IMR-90 (cell line): ENCODE measurements at regions not wholly inside any gene's neighbourhood (a gene's known extent, or its start where the extent isn't known, plus 50 kb on each side); places are given as distances from the start of the nearest gene placed in this dataset.

Experiments
- ATAC-seq: fragments of 200-7000 bp; cut with Tn5 transposase; 2 replicates; pipeline ENCODE4 v1.9.1; 2020; ENCODE audit warnings: low read depth, mild to moderate bottlenecking, moderate library complexity
- BruUV-seq: library from RNA; stranded (reverse); fragments of 400-500 nt; replicated peaks from 2 replicates; lab custom pipeline; 2021; lab: Mats Ljungman, UMichigan
- CTCF ChIA-PET: fragments of 300-600 bp; formaldehyde crosslinking; extraction: SDS; loops from one replicate; lab custom pipeline; 2021; ENCODE audit warnings: antibody characterized with exemption; lab: Yijun Ruan, JAX
- POLR2A ChIA-PET: fragments of 300-600 bp; sonication (Branson Sonifier 250); formaldehyde crosslinking; loops from one replicate; lab custom pipeline; 2022; ENCODE audit warnings: antibody characterized with exemption; ENCODE audit not compliant: unreplicated experiment; lab: Charles Lee
- DNase-seq: peaks from one replicate; pipeline ENCODE4 v3.0.0; 2013
- H2AFZ ChIP-seq: replicated peaks from 2 replicates; pipeline ENCODE3; 2013; ENCODE audit warnings: low read length, mild to moderate bottlenecking; ENCODE audit not compliant: poor library complexity
- H2AK5ac ChIP-seq: 2 replicates; pipeline ENCODE4 v1.6.1; 2013; ENCODE audit warnings: low read depth, low read length, inconsistent platforms
- H2AK9ac ChIP-seq: replicated peaks from 2 replicates; pipeline ENCODE3; 2013; ENCODE audit warnings: mild to moderate bottlenecking, low read depth, low read length, moderate library complexity; ENCODE audit not compliant: poor library complexity
- H2BK120ac ChIP-seq: 2 replicates; pipeline ENCODE4 v1.6.1; 2013; ENCODE audit warnings: low read depth, low read length, inconsistent platforms
- H2BK15ac ChIP-seq: 3 replicates; pipeline ENCODE4 v1.6.1; 2013; ENCODE audit warnings: low read depth, low read length, inconsistent platforms
- H2BK20ac ChIP-seq: 2 replicates; pipeline ENCODE4 v1.6.1; 2013; ENCODE audit warnings: low read depth, mild to moderate bottlenecking, inconsistent platforms, low read length, moderate library complexity
- H2BK5ac ChIP-seq: 2 replicates; pipeline ENCODE4 v1.6.1; 2013; ENCODE audit warnings: mild to moderate bottlenecking, low read depth, low read length, inconsistent platforms; ENCODE audit not compliant: poor library complexity, severe bottlenecking
- H3K14ac ChIP-seq: replicated peaks from 2 replicates; pipeline ENCODE4 v1.6.1; 2013; ENCODE audit warnings: low read depth, low read length, inconsistent platforms
- H3K18ac ChIP-seq: 2 replicates; pipeline ENCODE4 v1.6.1; 2013; ENCODE audit warnings: low read depth, low read length, control low read depth
- H3K23ac ChIP-seq: 2 replicates; pipeline ENCODE4 v1.6.1; 2013; ENCODE audit warnings: low read depth, low read length, inconsistent platforms
- H3K27ac ChIP-seq: 2 replicates; pipeline ENCODE4 v1.5.1; 2013; ENCODE audit warnings: mild to moderate bottlenecking, control low read depth, low read length; ENCODE audit not compliant: insufficient read depth
- H3K27me3 ChIP-seq: 2 replicates; pipeline ENCODE4 v1.6.1; 2013; ENCODE audit warnings: low read length; ENCODE audit not compliant: control insufficient read depth, insufficient read depth
- H3K36me3 ChIP-seq: 2 replicates; pipeline ENCODE4 v1.6.1; 2013; ENCODE audit warnings: low read length, mixed read lengths; ENCODE audit not compliant: control insufficient read depth, insufficient read depth
- H3K4ac ChIP-seq: 2 replicates; pipeline ENCODE4 v1.6.1; 2013; ENCODE audit warnings: low read depth, low read length, inconsistent platforms
- H3K4me1 ChIP-seq: 2 replicates; pipeline ENCODE4 v1.6.1; 2013; ENCODE audit warnings: low read length, mixed read lengths; ENCODE audit not compliant: control insufficient read depth, insufficient read depth
- H3K4me2 ChIP-seq: 2 replicates; pipeline ENCODE4 v1.6.1; 2013; ENCODE audit warnings: low read depth, mild to moderate bottlenecking, control low read depth, low read length, moderate library complexity
- H3K4me3 ChIP-seq: 2 replicates; pipeline ENCODE4 v1.5.1; 2013; ENCODE audit warnings: low read depth, mild to moderate bottlenecking, control low read depth, low read length, moderate library complexity; ENCODE audit not compliant: insufficient read depth
- H3K56ac ChIP-seq: 2 replicates; pipeline ENCODE4 v1.6.1; 2013; ENCODE audit warnings: low read length, inconsistent platforms; ENCODE audit not compliant: insufficient read depth; ENCODE audit errors: extremely low read depth
- H3K79me1 ChIP-seq, 2 experiments: 2 replicates each; pipeline ENCODE4 v1.6.1; 2013; ENCODE audit warnings: low read length in 2 of 2, inconsistent platforms in 1 of 2, low read depth in 1 of 2
- H3K9ac ChIP-seq: 2 replicates; pipeline ENCODE4 v1.6.1; 2013; ENCODE audit warnings: low read depth, low read length, control low read depth
- H3K9me1 ChIP-seq: 2 replicates; pipeline ENCODE4 v1.6.1; 2013; ENCODE audit warnings: low read length, inconsistent platforms; ENCODE audit not compliant: insufficient read depth
- H3K9me3 ChIP-seq: 2 replicates; pipeline ENCODE4 v1.6.1; 2013; ENCODE audit warnings: low read length; ENCODE audit not compliant: control insufficient read depth, insufficient read depth
- H4K20me1 ChIP-seq: 2 replicates; pipeline ENCODE4 v1.6.1; 2013; ENCODE audit warnings: low read length, inconsistent platforms; ENCODE audit not compliant: insufficient read depth
- H4K5ac ChIP-seq: 2 replicates; pipeline ENCODE4 v1.6.1; 2013; ENCODE audit warnings: mild to moderate bottlenecking, low read depth, low read length, control low read depth
- H4K8ac ChIP-seq, 2 experiments: 2 replicates each; pipeline ENCODE4 v1.6.1; 2013; ENCODE audit warnings: low read depth in 2 of 2, low read length in 2 of 2, control low read depth in 1 of 2, inconsistent platforms in 1 of 2
- H4K91ac ChIP-seq: 2 replicates; pipeline ENCODE4 v1.6.1; 2013; ENCODE audit warnings: low read depth, low read length, inconsistent platforms; ENCODE audit not compliant: insufficient read depth
- BHLHE40 ChIP-seq: fragments of 150-350 bp; IDR thresholded peaks from 2 replicates; pipeline ENCODE4 v1.6.1; 2016; ENCODE audit warnings: mild to moderate bottlenecking, low read depth, low read length
- CTCF ChIP-seq: conservative IDR thresholded peaks from 2 replicates; pipeline ENCODE4 v1.5.1; 2012; ENCODE audit warnings: mild to moderate bottlenecking, low read depth, low read length, improper control_type of control experiment
- ELK1 ChIP-seq: fragments of 150-350 bp; IDR thresholded peaks from 2 replicates; pipeline ENCODE4 v1.6.1; 2016; ENCODE audit warnings: low read depth, mild to moderate bottlenecking, low read length, moderate library complexity, borderline replicate concordance
- MAFK ChIP-seq: IDR thresholded peaks from 2 replicates; pipeline ENCODE4 v1.6.1; 2012; ENCODE audit warnings: low read depth, low read length, improper control_type of control experiment
- MAZ ChIP-seq: IDR thresholded peaks from 2 replicates; pipeline ENCODE4 v1.6.1; 2012; ENCODE audit warnings: low read depth, mild to moderate bottlenecking, low read length, improper control_type of control experiment, moderate library complexity, borderline replicate concordance
- MXI1 ChIP-seq: IDR thresholded peaks from 2 replicates; pipeline ENCODE4 v1.6.1; 2012; ENCODE audit warnings: low read depth, mild to moderate bottlenecking, low read length, moderate library complexity, borderline replicate concordance
- NFE2L2 ChIP-seq: fragments of 150-350 bp; IDR thresholded peaks from 2 replicates; pipeline ENCODE4 v1.6.1; 2016; ENCODE audit warnings: low read depth, mild to moderate bottlenecking, low read length
- POLR2A ChIP-seq: IDR thresholded peaks from 2 replicates; pipeline ENCODE4 v1.6.1; 2012; ENCODE audit warnings: mild to moderate bottlenecking, low read depth, low read length
- RAD21 ChIP-seq: IDR thresholded peaks from 2 replicates; pipeline ENCODE4 v1.6.1; 2012; ENCODE audit warnings: low read length, improper control_type of control experiment
- RCOR1 ChIP-seq: IDR thresholded peaks from 2 replicates; pipeline ENCODE4 v1.6.1; 2012; ENCODE audit warnings: mild to moderate bottlenecking, low read length, improper control_type of control experiment; ENCODE audit not compliant: insufficient replicate concordance
- RFX5 ChIP-seq: IDR thresholded peaks from 2 replicates; pipeline ENCODE4 v1.8.0; 2012; ENCODE audit warnings: low read depth, mild to moderate bottlenecking, low read length, moderate library complexity
- SMC3 ChIP-seq: fragments of 150-350 bp; IDR thresholded peaks from 2 replicates; pipeline ENCODE4 v1.6.1; 2016; ENCODE audit warnings: low read depth, mild to moderate bottlenecking, antibody characterized with exemption, low read length, moderate library complexity
- WGBS, 2 experiments: methylation state at CpG; one replicate each; pipeline versions ENCODE4 v1.1.5 to v1.1.7; 2013; ENCODE audit warnings: missing lambda C conversion rate in 2 of 2; ENCODE audit not compliant: insufficient read length in 1 of 2; ENCODE audit errors: extremely low coverage in 2 of 2; 5-methylcytosine and 5-hydroxymethylcytosine counted together
- dilution Hi-C: fragments of 300-500 bp; cut with HindIII; formaldehyde crosslinking; loops from one replicate; pipeline ENCODE4 v1.14.3; 2018; ENCODE audit warnings: low sequenced_read_pairs; ENCODE audit not compliant: unreplicated experiment
- in situ Hi-C: fragments of 300-500 bp; cut with MboI; formaldehyde crosslinking; loops from 3 replicates; pipeline ENCODE4 v1.14.3; 2019; ENCODE audit warnings: low sequenced_read_pairs, inconsistent platforms, mixed read lengths
- intact Hi-C: fragments of 100-400 bp; cut with micrococcal nuclease; formaldehyde crosslinking; loops from 2 replicates; pipeline ENCODE4 v1.10.0; 2022

GRCh38 chr15:98567951-98568350 lies 80.4 kb upstream of the IGF1R start:
- Histone ChIP-seq H3K18ac (no peak overlapping the region), H3K4ac (no peak overlapping the region), H2BK15ac (no peak overlapping the region), H3K4me2 (peak overlapping the region; percentile 65; the same call in 1 of the 2 replicates), H4K5ac (no peak overlapping the region), H2AK9ac (no peak overlapping the region), H3K9me3 (no peaks in the 10 kb centered on the region), H4K8ac (no peak overlapping the region), H3K36me3 (no peaks in the 10 kb centered on the region), H3K23ac (no peak overlapping the region), H3K4me3 (no peak overlapping the region), H2BK5ac (no peak overlapping the region), H2AFZ (no peak overlapping the region), H3K56ac (no peak overlapping the region), H3K27me3 (no peaks in the 10 kb centered on the region), H4K20me1 (no peaks in the 10 kb centered on the region), H2BK20ac (no peak overlapping the region; the same call in 1 of the 2 replicates), H4K91ac (no peak overlapping the region), H3K27ac (no peak overlapping the region), H2BK120ac (no peak overlapping the region; the same call in 1 of the 2 replicates), H3K9me1 (0 out of 2 replicates have a peak, but pooled peaks cover 2% of the 10 kb centered on the region), H3K14ac (no peak overlapping the region; the same call in 1 of the 2 replicates), H3K79me1 (no peaks in the 10 kb centered on the region), H2AK5ac (no peak overlapping the region), H3K4me1 (peaks cover 7% of the 10 kb centered on the region; the same call in 1 of the 2 replicates), H3K9ac (no peak overlapping the region)
- peak; percentile 79 for ATAC-seq
- intact Hi-C loops, result no loop called here
- ChIA-PET POLR2A (no interaction called here), CTCF (interaction anchor here (1.1 to 2.0 kb wide), 6 partner anchors 10 to 126 kb away, joined by 3 to 10 read pairs (median 5); no protein-coding TSS in a partner anchor)
- in situ Hi-C loops, result no loop called here
- BruUV-seq, result no TSS peak
- dilution Hi-C loops, result no loop called here
- TF ChIP-seq MAFK (no peak), ELK1 (no peak), MAZ (no peak), POLR2A (no peak), RCOR1 (no peak), MXI1 (no peak), CTCF (no peak), RFX5 (no peak), SMC3 (no peak), RAD21 (no peak), NFE2L2 (no peak), BHLHE40 (no peak)
- WGBS, 2 experiments, result 30% methylated on average over 2 of the region's 7 CpGs; no CpG with 5 or more reads in 1 of the 2 experiments
- DNase-seq, result no peak
